ENCODE measurements at regions not wholly inside any gene's neighbourhood (a gene's known extent, or its start where the extent isn't known, plus 50 kb on each side); places are given as distances from the start of the nearest gene placed in this dataset.

DNA sequence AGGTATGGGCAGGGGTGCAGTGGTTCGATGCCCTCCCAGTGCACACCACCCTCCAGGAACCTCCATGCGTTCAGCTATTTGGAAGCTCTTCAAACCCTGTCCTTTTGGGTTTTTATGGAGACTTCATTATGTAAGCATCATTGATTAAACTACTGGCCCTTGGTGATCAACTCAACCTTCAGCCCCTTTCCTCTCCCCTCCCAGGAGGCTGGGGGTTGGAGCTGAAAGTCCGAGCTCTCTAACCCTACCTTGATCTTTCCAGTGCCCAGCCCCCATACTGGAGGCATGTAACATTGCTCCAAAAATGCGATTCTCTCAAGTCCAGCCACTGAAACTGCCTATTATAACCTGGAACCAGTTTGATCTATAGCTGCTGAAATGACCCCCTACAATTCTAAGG is 188.1 kb downstream of the IPO8 start:
- DNase-seq (ENCODE audit: low read depth, low spot score): no peak

DNA sequence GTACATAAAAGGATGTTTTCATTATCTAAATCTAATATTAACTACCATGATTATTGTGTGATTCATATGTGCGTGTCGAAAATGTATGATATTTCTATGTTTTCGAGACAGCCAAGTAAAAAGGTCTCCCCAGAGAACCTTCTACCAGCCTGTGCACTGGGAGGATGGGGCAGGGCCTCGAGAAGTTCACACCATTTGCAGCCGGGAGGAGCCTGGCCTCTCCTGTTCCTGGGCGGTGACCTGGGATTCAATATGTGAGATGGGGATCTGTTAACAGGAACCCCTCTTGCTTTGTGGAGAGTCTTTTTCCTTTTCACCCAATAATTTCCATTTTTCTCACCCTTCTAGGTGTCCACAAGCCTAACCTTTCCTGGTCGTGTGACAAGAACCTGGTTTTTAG is 189.3 kb downstream of the IPO8 start:
- DNase-seq (ENCODE audit: low read depth, low spot score): no peak

DNA sequence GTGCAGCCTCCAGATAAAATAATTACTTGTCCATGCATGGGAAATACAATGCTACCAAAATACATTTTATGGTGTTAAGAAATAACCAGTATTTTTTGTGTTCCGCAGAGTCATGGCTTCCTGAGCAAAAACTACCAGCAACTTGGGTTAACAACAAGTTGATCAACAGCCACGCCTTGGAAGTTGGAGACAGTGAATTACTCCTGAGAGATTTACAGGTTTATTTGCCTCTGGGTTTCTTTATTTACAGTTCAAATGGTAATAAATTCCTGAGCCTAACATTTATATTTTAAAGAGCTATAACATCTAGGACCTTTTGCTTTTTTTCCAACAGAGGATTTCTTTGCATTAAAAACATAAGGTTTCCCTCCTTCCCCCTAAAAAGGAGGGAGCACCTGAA is 194.0 kb downstream of the IPO8 start:
- DNase-seq (ENCODE audit: low read depth, low spot score): no peak

DNA sequence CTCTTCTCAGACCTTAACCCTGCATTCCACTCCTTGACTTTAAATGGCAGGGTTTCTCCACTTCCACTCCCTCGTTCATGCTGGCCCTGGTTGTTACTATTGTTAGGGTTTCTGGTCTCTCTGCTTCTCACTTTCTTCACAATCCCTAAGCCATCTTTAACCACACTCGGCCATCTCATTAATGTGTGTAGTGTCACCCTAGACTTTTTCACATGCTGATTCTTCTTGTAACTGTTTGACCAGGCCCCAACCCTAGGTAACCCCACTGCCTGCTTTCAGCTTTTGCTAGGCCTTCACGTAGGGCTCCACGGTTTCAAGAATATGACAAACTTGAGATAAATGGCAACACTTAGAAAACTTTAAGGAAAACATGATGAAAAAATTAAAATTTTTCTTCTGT is 195.1 kb downstream of the IPO8 start:
- DNase-seq (ENCODE audit: low read depth, low spot score): no peak

DNA sequence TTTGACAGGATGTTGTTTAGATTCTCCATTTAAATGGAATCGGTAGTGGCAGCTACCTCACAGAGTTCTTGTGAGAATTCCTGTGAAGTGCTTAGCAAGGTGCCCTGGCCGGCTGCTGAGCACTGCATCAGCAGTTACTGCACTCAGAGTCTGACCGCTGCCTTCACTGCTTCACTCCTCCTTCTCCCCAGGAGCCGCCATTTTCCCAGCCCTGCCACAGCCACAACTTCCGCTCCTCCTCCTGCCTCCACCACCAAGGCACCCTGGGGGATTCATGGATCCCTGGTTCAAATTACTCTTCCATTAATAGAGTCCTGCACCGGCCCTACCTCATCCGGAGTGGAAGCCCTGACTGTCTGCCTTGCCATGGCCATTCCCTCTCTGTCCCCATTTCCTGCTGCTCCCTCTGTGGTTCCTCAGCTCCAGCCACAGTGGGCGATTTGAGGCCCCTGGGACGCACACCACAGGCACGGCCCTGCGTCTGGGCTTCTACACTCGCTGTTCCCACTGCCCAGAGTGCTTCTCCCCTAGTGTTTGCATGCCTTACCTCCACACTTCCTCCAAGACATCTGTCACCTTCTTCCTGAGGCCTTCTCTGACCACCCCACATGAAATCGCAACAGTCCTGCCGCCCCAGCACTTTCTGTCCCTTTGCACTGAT is 210.3 kb downstream of the IPO8 start:
- no peak for DNase-seq (ENCODE audit: low read depth, low spot score)

DNA sequence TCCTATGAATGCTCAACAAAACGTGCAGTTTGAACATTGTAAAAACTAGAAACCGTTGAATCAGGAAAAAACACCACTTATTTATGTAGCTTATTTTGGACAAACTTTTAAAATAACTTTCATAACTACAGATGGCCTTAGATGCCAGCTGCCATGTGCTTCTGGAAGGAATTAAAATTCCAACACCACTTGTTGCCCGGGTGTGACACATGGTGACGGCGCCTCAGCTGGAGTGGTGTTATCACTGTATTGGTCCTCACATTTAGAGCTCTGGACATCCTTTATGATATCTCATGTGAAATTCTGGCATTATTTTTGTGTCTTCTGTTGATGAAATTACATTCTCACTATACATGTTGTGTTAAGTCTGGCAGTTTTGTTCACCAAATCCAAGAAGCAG is 211.0 kb downstream of the IPO8 start:
- no peak for DNase-seq (ENCODE audit: low read depth, low spot score)

DNA sequence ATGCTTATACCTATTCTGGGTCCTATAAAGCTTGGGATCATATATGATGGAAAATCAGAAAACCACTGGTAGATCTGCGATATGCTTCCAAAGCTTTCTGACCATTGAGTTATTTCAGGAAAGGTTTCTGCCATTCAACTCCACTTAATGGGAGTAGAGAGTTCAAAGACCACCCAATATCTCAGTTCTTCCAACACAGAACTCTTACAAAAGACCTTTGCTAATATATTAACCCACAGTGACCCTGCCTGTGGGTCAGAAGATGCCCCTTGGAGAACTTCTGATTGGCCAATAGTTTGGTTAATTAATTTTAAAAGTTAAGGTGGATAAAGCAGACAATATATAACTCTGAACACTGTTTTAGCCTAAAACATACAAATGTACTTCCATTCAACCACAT is 213.0 kb downstream of the IPO8 start:
- DNase-seq (ENCODE audit: low read depth, low spot score): no peak

DNA sequence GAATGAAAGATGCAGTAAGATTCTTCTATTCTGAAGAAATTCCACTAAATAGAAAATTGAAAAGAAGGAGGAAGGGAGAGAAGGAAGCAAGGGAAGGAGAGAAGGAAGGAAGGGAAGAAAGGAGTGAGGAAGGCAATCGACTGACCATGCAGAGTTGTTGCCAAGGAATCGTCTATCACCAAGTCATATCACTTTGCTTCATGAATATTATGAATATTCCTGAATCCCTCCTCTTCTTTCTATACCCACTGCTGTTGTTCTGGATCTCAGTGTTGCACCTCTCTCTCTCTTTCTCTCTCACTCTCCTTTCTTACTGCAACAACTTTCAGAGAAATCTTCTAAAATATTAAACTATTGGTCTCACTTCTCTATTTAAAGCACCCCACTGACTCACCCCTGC is 222.4 kb downstream of the IPO8 start:
- DNase-seq (ENCODE audit: low read depth, low spot score): no peak

DNA sequence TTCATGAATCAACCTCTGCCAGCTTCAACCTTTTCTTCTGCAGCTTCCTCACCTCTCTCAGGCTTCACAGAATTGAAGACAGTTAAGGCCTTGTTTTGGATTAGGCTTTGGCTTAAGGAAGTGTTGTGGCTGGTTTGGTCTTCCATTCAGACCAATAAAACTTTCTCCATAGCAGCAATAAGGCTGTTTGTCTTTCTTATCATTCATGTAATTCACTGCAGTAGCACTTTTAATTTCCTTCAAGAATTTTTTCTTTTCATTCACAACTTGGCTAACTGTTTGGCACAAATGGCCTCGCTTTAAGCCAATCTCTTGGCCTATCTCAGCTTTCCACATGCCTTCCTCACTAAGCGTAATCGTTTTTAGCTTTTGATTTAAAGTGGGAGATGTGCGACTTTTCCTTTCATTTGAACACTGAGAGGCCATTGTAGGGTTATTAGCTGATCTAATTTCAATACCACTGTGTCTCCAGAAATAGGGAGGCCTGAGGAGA is 229.5 kb downstream of the IPO8 start:
- DNase-seq (ENCODE audit: low read depth, low spot score): no peak

DNA sequence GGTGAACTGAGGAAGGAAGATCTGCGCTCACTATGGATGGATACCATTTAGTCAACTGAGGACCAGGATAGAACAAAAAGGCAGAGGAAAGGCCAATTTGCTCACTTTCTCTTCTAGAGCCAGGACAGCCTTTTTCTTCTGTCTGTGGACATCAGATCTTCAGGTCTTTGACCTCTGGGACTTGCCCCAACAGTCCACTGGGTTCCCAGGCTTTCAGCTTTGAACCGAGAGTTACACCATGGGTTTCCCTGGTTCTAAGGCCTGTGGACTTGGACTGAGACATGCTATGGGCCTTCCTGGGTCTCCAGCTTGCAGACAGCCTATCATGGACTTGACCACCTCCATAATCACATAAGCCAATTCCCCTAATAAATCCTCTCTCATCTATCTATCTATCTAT is 232.0 kb downstream of the IPO8 start:
- no peak for DNase-seq (ENCODE audit: low read depth, low spot score)

DNA sequence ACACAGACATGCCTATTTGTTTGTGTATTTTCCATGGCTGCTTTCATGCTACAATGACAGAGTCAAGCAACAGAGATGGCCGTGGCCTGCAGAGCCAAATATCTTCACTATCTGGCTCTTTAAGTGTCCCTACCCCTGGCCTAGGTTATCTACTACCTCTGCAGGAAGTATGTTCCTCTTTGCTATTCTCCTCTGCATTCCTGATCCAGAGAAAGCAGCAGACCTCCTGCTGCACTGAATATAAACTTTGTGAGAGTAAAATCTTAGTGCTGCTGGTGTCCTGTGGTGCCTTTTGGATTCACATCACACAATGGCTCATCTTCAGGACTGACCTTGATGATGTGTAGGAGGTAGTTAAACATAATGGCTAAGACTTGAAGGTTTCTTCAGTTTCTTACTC is 233.4 kb downstream of the IPO8 start:
- DNase-seq (ENCODE audit: low read depth, low spot score): no peak

DNA sequence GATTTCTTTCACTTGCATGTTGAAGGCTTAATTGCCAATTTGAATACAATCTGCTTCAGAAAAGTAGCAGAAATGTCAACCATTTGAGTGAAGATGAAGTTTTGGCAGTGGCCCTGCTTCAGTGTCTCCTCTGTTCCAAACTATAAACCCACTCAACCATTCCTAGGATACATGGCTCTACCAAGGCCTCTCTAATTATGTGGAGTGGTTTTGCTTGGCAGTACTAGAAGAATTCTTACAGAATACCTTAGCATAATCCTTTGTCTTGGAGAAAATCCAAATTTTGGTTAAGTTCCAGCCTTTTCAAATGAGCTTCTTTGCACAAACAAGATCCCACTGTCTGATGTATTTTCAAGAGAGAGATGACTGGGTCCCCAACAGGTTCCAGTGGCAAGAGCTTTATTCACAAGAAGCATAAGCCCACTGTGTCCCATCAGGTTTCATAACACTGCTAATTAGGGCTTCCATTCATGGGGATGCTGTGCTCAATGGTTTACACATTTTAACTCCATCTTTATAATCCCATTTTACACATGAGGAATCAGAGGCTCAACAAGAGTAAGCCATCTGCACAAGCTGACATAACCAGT is 234.5 kb downstream of the IPO8 start:
- DNase-seq (ENCODE audit: low read depth, low spot score): no peak

DNA sequence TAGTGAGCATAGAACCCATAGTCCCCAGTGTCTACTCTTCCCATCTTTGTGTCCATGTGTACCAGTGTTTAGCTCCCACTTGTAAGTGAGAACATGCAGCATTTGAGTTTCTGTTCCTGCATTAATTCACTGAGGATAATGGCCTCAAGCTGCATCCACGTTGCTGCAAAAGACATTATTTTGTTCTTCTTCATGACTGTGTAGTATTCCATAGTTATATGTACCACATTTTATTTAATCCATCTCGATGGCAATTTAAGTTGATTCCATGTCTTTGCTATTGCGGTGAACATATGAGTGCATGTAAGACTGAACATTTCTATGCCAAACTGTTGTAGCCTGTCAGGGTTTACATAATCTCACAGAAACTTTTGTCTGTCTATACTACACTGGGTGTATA is 237.2 kb downstream of the IPO8 start:
- DNase-seq (ENCODE audit: low read depth, low spot score): no peak

DNA sequence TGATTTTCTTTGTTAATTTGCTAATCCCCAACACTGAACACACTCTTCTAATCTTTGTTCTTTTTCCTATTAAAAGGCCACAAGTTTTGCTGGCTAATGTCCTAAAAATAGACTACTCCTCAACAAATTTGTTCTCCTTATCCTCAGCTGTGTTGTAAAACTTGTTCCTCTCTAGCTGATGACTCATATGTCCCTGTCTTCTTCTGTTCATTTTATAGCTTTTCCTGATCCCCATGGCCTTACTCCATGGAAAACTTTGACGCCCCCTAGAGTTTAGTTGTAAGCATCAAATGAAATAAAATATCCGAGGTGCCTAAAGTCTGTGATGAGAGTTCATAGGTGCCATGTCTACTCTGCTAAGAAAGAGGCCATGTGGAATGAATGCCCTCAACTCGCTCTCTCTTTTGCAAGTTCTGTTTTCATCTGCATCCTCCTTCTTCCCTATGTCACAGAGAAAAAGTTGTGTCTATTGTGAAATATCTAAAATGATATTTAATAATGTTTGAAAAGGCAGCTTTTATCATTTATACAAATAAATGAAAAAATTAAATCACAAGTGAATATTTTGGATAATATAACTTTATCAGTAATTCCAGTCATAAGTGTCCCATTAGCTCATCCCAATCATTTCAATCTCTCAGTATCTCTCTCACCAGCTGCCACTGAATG is 237.9 kb downstream of the IPO8 start:
- no peak for DNase-seq (ENCODE audit: low read depth, low spot score)

DNA sequence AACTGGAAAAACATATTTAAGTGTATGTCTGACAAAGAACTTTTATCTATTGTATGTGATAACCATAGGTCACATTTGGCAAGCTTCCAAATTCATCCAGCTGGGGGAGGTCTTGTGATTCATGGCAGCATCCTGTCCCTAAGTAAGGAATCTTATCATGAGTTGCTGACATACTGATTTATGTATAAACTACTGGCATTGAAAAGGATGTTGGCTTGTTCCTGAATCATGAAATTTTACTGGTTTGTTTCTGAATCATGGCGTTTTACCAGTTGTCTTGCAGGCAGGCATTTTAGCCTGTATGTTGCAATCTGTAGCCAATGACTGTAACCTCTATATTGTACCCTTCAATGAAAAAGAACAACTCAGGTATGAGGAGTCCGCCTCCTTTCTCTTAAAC is 244.8 kb downstream of the IPO8 start:
- no peak for DNase-seq (ENCODE audit: low read depth, low spot score)

DNA sequence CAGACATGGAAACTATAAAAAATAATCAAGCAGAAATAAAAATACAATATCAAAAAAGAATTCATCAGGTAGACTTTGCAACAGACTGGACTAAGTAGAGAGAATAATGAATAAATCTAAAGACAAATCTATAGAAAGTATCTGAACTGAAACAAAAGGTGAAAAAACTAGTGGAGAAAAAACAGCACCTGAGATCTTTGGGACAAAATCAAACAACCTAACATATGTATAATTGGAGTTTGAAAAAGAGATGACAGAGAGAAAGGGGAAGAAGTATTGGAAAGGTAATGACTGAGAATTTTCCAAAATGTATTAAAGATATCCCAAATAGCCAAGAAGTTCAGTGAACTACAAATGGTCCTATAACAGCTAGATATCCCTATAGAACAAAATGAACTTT is 245.4 kb downstream of the IPO8 start:
- DNase-seq (ENCODE audit: low read depth, low spot score): no peak

DNA sequence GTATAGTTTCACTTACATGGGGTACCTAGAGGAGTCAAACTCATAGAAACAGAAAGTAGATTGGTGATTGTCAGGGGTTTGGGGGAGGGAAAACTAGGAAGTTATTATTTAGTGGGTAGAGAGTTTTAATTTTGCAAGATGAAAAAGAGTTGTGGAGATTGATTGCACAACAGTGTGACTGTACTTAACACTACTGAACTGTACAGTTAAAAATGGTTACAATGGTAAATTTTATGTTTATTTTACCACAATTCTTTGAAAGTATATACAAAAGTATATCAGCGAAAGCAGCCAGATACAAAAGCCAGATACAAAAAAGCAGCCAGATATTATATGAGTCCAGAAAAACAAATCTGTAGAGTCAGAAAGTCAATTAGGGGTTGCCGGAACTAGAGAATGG is 247.6 kb downstream of the IPO8 start:
- no peak for DNase-seq (ENCODE audit: low read depth, low spot score)

DNA sequence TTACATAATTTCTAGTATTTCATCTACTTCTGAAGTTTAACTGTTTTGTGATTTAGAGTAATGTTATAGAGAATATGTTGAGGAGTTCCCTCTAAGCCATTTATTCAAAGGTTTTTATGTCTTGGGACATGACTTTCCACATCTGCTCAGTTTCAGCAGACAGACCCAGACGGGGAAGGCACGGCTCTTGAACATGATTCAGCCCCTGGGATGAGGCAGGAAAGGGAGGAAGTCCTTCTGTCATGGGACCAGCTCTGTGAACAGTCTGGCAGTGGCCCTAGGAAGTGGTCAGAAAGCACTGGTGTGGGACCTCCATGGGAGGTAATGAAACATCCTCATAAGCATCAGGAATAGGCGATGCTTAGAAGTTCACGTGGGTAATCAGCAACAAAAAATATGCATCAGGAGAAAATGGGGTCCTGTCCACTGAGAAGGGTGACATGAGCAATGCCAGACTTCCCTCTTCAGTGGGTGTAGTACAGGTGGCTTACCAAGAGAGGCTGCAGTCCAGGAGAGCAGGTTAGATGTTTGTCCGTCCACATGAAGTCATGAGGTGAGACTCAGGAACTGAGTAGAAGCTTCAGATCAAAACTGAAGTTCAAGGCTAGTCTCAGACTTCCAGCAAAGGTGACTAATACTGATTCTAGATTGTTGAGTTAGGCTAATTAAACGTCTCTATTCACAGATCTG is 248.5 kb downstream of the IPO8 start:
- DNase-seq (ENCODE audit: low read depth, low spot score): no peak

DNA sequence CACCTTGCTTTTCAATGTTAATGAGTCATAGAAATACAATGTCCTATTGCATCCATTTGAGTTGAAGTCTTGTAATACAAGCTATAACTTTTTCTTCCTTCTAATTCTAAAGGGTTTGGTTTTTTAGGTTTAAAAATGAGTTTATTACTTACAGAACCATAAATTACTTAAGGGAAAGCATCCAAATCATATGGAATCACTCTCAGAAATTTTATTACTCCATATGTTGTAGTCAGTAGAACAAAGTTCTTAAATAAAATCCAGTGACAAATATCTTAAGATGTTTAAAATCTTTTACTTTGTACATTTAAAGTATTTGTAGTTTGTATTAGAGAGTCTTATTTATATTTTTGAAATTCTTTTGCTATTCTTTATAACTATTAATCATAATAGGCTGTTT is 253.2 kb downstream of the IPO8 start:
- no peak for DNase-seq (ENCODE audit: low read depth, low spot score)

DNA sequence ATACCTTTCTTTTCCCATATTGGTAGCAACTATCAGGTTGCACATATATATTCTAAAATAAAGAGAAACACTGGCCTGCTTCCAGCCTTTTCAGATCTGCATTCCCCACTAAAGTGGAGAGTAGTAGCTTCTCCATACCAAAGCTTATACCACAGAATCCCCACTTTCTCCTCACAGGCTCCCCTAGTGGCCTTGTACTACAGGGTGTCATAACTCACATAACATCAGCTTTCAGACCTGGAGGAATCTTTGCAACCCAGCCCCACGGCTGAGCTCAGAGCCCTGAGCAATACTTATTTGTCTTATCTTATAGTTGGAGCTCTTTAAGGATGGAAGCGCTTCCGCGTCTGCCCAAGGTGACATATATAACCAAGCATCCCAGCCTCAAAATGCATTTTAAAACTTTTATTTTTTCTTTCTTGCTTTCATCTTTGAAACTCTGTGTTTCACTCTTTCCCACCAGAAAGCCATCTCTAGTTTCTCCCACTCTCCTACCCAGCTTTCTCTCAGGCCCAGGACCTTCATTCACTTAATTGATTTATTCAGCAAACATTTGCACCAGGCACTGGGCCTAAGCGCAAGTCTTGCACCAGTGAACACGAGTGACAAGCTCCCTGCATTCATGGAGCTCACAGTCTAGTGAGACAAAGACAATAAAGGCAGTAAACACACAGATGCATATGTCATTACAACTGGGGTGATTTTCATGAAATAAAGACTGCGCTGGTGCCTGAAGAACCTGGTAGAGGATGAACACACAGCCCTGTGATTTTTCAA is 254.7 kb downstream of the IPO8 start:
- peak; percentile 14 for DNase-seq (ENCODE audit: low read depth, low spot score)

DNA sequence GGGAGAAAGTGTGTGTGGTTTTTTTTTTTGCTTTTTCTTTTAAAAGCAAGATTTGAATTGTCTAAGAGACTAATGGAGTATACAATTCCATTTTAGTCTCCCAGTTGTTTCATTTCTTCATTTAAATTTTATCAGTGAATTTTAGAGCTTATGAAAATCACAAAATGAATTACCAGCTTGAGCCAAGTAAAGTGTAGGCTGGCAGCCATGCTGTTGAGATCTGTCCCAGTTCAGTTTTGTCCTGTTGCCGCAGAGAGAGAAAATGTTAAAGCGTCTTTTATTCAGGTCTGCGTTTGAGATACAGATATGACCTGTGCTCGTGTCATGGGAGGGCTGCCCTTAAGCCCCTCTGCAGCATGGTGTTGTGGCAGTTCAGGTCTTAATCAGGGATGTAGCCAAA is 256.5 kb downstream of the IPO8 start:
- DNase-seq (ENCODE audit: low read depth, low spot score): no peak

DNA sequence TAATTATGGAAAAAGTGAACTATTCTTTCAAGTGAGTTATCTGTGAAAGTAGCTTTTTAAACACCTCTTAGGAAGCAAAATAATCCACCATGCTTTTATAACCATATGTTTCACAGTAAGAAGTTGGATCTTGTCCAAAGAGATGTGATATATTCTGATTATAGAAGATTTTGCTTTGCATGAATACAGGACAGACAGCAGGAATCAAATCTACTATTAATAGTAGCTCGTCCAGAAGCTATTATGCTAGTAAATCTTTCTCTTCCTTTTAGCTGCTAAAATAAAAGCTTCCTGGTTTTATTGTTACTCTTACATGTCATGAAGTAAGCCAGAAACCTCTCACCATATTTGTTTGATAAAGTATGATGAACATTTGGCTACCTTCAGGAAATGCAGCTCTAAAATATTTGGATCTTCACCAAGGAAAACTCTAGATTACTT is 257.0 kb downstream of the IPO8 start:
- no peak for DNase-seq (ENCODE audit: low read depth, low spot score)

Data from ELF-1 (cell line).